Fibroblast of pulmonary artery (primary cell): ENCODE measurements at regions not wholly inside any gene's neighbourhood (a gene's known extent, or its start where the extent isn't known, plus 50 kb on each side); places are given as distances from the start of the nearest gene placed in this dataset.

ENCODE experiments used
- DNase-seq: peaks from one replicate; pipeline ENCODE4 v3.0.0-alpha.2; 2010; ENCODE audit warnings: low read depth
- H3K4me3 ChIP-seq: replicated peaks from 2 replicates; pipeline ENCODE4 v1.5.1; 2011; ENCODE audit warnings: low read depth, mild to moderate bottlenecking, control low read depth, low read length, moderate library complexity
- TF ChIP-seq, protein P1 (sequence below): IDR thresholded peaks from 2 replicates; pipeline ENCODE4 v1.5.1; 2011; ENCODE audit warnings: mild to moderate bottlenecking, control low read depth, low read length, inconsistent platforms; ENCODE audit errors: missing control alignments

DNA sequence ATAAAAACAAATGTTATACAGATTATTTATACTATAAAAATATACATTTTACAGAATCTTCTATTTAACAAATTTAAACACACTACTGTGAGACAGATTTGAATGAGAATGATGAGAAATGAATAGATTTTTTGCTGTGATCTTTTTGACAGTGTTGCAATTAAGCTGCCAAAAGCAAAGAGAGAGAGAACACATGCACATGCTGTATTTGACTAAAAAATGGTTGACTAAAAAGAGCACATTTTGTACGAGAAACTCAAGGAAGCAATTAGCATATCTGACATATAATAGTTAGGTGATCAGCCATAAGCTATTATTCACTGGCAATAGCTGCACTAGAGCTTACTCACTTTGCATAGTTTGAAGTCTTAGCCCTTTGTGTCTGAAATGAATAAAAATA is 115.8 kb downstream of the SYT10 start:
- DNase-seq: no peak
- TF ChIP-seq, protein P1, sequence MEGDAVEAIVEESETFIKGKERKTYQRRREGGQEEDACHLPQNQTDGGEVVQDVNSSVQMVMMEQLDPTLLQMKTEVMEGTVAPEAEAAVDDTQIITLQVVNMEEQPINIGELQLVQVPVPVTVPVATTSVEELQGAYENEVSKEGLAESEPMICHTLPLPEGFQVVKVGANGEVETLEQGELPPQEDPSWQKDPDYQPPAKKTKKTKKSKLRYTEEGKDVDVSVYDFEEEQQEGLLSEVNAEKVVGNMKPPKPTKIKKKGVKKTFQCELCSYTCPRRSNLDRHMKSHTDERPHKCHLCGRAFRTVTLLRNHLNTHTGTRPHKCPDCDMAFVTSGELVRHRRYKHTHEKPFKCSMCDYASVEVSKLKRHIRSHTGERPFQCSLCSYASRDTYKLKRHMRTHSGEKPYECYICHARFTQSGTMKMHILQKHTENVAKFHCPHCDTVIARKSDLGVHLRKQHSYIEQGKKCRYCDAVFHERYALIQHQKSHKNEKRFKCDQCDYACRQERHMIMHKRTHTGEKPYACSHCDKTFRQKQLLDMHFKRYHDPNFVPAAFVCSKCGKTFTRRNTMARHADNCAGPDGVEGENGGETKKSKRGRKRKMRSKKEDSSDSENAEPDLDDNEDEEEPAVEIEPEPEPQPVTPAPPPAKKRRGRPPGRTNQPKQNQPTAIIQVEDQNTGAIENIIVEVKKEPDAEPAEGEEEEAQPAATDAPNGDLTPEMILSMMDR: no peak
- no peak overlapping the region for H3K4me3 ChIP-seq

DNA sequence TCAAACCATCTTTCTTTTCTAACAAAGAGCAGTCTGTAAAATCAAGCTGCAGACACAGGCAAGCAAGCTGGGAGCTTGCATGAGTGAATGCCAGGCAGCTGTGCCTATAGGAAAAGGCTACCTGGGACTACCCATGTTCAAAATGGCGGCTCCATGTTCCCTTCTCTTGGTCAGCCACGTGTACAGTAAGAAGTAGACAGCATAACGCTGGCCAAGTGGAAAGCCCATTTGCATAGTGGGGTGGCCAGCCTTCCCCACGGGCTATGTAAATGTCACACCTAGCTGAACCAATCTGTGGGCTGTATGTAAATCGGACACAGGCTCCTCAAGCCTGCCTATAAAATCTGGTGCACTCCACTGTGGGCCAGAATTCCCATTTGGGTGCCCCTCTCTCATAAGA is 117.1 kb downstream of the SYT10 start:
- TF ChIP-seq, protein P1: no peak
- DNase-seq: no peak
- no peak overlapping the region for H3K4me3 ChIP-seq

DNA sequence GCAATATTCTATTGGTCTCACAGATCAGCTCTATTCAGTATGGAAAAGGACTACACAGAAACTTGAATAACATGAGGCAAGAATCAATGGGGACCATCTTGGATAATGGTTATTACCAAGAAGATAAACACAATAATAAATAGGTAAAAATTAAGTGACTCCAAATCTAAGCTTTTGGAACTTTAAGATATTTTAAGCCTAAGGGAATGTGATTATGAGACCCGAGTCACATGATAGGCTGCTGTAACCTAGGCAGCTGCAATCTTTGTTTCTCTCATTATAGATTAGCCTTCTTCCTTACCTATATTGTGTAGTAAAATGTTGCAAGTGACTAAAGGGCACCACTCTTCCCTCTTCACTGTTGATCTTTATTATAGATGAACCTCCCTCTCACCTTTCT is 121.9 kb downstream of the SYT10 start:
- no peak for DNase-seq
- TF ChIP-seq, protein P1: no peak
- H3K4me3 ChIP-seq: no peak overlapping the region

DNA sequence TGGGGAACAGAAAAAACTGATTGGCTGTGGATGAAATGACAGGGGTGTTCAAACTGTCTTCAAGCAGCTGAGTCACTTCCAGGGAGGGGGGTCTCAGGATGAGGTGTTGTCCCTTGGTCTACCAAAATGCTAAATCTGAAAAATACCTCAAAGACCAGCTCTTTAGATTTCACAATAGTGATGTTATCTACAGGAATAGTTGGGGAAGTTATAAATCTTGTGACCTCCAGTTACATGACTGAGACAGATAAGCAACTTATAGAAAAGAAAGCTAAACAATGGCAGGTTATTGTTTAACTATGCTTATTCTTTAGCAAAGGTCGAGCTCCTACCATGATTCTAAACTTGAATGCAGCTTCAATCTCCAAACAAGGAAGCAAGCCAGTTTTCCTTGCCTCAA is 125.4 kb downstream of the SYT10 start:
- no peak overlapping the region for H3K4me3 ChIP-seq
- no peak for DNase-seq

DNA sequence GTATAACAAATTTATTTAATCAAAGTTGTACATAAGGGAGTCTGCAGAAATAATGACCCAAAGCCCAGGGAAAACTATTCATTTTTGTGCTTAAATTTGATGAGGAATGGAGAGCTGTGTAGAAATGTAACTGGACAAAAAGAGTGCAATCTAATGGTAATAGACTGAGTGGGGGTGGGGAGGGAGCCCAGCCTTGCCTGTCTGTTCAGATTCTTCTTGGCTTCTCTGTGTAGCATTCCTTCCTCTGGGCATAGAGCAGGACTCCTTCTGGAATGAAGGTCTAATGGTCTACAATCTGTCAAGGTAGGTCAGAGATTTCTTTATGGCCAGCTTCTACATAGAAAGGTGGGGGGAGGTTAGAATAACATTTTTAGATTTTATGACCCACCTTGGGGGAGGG is 126.1 kb downstream of the SYT10 start:
- H3K4me3 ChIP-seq: no peak overlapping the region
- TF ChIP-seq, protein P1: no peak
- DNase-seq: no peak

More for the DNA sequence above, 125.4 kb downstream of the SYT10 start:
- TF ChIP-seq, protein P1: no peak

DNA sequence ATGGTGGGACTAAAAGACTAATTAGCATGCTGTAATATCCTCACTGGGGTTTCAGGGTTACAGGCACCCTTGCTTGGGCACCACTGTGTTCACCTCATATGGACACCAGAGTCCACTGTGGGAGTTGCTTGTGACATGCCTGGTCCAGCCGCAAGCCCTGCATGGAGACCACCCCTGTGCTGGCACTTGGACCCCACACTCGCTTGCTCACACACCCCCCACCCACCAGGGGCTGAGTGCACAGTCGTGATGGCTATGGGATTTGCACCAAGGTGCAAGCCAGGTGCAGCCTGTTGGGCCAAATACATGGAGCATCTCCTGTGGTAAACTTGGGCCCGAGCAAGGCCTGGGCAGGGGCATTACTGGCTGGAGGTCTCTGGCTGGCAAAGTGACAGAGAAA is 129.1 kb downstream of the SYT10 start:
- TF ChIP-seq, protein P1: no peak

DNA sequence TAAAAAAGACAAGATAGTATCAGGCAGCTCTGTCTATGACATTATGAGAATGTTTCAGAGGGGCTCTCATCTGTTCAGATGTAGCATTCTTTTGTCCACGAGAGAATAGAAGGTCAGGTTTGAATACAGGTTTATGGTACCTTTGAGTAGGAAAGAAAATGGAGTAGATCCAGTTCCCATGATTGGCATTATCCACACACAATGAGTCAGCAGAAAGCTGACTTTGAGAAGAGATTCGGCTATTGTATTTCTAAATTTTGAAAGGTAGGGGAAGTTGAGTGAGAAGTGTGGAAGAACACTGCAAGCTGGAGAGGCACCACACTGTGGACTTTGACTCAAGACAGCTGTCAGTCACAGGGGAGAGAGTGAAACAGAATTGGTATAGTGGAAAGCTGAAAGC is 135.4 kb downstream of the SYT10 start:
- no peak for DNase-seq
- no peak overlapping the region for H3K4me3 ChIP-seq
- TF ChIP-seq, protein P1: no peak

More for the DNA sequence above, 129.1 kb downstream of the SYT10 start:
- no peak for DNase-seq
- H3K4me3 ChIP-seq: no peak overlapping the region
